LHCN-M2 (cell line): ENCODE measurements at regions not wholly inside any gene's neighbourhood (a gene's known extent, or its start where the extent isn't known, plus 50 kb on each side); places are given as distances from the start of the nearest gene placed in this dataset.
"Not testable (repeated sequence)": the region's sequence is repeated elsewhere in the genome, so short reads cannot be mapped to it uniquely, and the experiment has no call there.

ENCODE experiments used
- DNase-seq: peaks from one replicate; pipeline ENCODE4 v3.0.0-alpha.2; 2012; ENCODE audit warnings: low read depth

GRCh38 chr7:152504367-152504766 lies 68.6 kb upstream of the KMT2C start:
- no peak for DNase-seq

- no peak for DNase-seq
These were observed 67.3 kb upstream of the KMT2C start for GRCh38 chr7:152502813-152503790.

DNA sequence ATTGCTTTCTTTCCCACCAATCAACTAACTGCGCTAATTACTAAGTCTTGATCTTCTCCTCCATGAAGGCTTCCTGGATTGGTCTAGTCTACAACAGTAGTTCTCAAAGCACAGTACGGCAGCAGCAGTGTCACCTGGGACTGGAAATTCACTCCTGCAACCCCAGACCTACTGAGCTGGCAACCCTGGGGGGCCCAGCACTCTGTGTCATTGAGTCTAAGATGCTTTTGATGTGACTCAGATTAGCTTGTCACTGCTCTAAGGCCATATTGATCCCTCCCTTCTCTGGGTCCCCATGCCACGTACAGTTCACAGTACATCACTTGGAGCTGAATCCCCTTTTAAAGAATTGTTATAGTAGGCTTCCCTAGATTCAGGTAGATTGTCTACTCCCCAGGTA lies 65.7 kb upstream of the KMT2C start:
- DNase-seq = no peak

GRCh38 chr7:152499969-152500368 lies 64.2 kb upstream of the KMT2C start:
- DNase-seq = not testable (repeated sequence)

GRCh38 chr7:152495867-152496266 lies 60.1 kb upstream of the KMT2C start:
- no peak for DNase-seq

DNA sequence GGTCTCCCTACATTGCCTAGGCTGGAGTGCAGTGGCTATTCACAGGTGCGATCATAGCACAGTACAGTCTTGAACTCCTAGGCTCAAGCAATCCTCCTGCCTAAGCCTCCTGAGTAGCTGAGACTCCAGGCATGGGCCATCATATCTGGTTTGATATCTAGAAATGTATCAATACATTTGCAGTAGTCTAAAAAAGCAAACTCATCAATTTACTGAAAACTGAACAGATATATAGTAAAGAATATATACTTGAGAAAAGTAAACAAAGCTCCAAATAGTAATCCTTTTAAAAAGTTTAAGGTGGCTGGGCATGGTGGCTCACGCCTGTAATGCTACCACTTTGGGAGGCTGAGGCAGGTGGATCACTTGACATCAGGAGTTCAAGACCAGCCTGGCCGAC lies 57.1 kb upstream of the KMT2C start:
- no peak for DNase-seq

DNA sequence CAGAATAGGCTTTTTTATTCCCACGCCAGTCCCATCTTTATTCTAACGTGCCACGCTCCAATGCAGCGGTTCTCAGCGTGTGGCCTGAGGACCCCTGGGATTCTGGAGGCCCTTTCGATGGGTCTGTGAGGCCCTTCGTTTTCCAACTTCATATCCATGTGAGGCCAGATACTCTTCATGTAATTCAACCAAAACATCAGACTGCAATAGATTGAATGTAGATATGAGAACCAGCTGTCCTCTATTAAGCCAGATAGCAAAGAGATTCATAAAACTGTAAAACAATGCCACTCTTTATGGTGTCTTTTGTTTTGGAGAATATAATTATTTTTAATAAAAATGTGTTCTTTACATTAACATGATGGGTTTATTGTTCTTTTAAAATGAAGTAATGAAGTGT lies 53.2 kb upstream of the KMT2C start:
- no peak for DNase-seq

DNA sequence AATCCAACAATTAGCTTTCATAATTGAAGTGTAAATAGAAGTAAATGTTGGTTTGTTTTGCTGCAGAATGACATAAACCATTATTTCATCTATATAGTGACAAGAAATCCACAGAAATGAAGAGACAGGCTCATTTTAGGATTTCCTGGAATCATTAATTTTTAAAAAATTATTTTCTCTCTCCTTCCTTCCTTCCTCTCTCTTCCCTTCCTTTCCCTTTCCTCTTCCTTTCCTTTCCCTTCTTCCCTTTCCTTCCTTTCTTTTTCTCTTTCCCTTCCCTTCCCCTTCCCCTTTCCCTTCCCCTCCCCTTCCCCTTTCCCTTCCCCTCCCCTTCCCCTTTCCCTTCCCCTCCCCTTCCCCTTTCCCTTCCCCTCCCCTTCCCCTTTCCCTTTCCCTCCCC lies 51.2 kb upstream of the KMT2C start:
- no peak for DNase-seq

GRCh38 chr7:152485826-152486225 lies 50.0 kb upstream of the KMT2C start:
- no peak for DNase-seq
